Vagina (tissue), 2 donors: ENCODE measurements at regions not wholly inside any gene's neighbourhood (a gene's known extent, or its start where the extent isn't known, plus 50 kb on each side); places are given as distances from the start of the nearest gene placed in this dataset.

Experiments used
- DNase-seq, 2 donors: peaks; one replicate each; pipeline ENCODE4 v3.0.0-alpha.2; 2017; ENCODE audit errors: extremely low spot score in 2 of 2
- H3K27ac ChIP-seq: fragments of 200-600 bp; sonication (generic); one replicate; pipeline ENCODE4 v1.5.1; 2019
- H3K27me3 ChIP-seq: fragments of 200-600 bp; sonication (generic); one replicate; pipeline ENCODE4 v1.5.1; 2019
- H3K36me3 ChIP-seq, 2 donors: fragments of 200-600 bp; sonication (generic); one replicate each; pipeline ENCODE4 v1.5.1; 2017 to 2019
- H3K4me1 ChIP-seq: fragments of 200-600 bp; sonication (generic); one replicate; pipeline ENCODE4 v1.5.1; 2019
- H3K4me3 ChIP-seq, 2 donors: fragments of 200-600 bp; sonication (generic); 1 replicate in 1 of 2; 2 replicates in 1 of 2; pipeline ENCODE4 v1.5.1; 2016 to 2019
- H3K9me3 ChIP-seq: fragments of 200-600 bp; sonication (generic); one replicate; pipeline ENCODE4 v1.5.1; 2019
- POLR2A ChIP-seq, 2 donors: fragments of 450-650 bp; IDR thresholded peaks; one replicate each; pipeline ENCODE4 v1.6.1; 2017; ENCODE audit warnings: antibody characterized with exemption in 2 of 2, mild to moderate bottlenecking in 2 of 2, moderate library complexity in 2 of 2
- POLR2AphosphoS5 ChIP-seq, 2 donors: sonication (generic); formaldehyde crosslinking; IDR thresholded peaks; one replicate each; pipeline ENCODE4 v1.9.0; 2017; ENCODE audit warnings: antibody characterized with exemption in 2 of 2, mild to moderate bottlenecking in 2 of 2, low read depth in 1 of 2; ENCODE audit not compliant: insufficient read depth in 1 of 2
- intact Hi-C: fragments of 100-400 bp; cut with DNase I; formaldehyde crosslinking; loops from one replicate; pipeline ENCODE4 v1.15.1; 2023
- TF ChIP-seq, protein P1 (sequence below), 3 experiments: fragments of 450-650 bp in 2 of 3; fragments of 200-600 bp in 1 of 3; sonication (generic) in 1 of 3; IDR thresholded peaks; one replicate each; pipeline ENCODE4 v1.5.1; 2017 to 2019; ENCODE audit warnings: antibody characterized with exemption in 3 of 3, mild to moderate bottlenecking in 2 of 3, moderate library complexity in 2 of 3

DNA sequence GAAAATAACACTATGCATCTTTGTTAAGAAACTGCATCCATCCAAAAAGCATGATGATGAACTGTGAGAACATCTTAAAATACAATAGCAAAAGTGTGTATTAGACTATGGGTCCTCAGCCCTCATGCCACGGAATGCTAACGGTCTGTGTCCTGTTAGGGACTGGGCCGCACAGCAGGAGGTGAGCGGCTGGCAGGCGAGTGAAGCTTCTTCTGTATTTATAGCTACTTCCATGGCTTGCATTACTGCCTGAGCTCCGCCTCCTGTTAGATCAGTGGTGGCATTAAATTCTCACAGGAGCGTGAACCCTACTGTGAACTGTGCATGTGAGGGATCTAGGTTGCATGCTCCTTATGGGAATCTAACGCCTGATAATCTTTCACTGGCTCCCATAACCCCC is 129.8 kb downstream of the NXNL2 start:
- no peaks in the 10 kb centered on the region for H3K36me3 ChIP-seq
- intact Hi-C loops = no loop called here
- no peak for TF ChIP-seq POLR2A (IDR thresholded peaks at IDR 0.05)
- TF ChIP-seq POLR2AphosphoS5 (IDR thresholded peaks at IDR 0.05; ENCODE audit: insufficient read depth in 1 of 2, low read depth in 1 of 2) = no peak
- TF ChIP-seq, protein P1, sequence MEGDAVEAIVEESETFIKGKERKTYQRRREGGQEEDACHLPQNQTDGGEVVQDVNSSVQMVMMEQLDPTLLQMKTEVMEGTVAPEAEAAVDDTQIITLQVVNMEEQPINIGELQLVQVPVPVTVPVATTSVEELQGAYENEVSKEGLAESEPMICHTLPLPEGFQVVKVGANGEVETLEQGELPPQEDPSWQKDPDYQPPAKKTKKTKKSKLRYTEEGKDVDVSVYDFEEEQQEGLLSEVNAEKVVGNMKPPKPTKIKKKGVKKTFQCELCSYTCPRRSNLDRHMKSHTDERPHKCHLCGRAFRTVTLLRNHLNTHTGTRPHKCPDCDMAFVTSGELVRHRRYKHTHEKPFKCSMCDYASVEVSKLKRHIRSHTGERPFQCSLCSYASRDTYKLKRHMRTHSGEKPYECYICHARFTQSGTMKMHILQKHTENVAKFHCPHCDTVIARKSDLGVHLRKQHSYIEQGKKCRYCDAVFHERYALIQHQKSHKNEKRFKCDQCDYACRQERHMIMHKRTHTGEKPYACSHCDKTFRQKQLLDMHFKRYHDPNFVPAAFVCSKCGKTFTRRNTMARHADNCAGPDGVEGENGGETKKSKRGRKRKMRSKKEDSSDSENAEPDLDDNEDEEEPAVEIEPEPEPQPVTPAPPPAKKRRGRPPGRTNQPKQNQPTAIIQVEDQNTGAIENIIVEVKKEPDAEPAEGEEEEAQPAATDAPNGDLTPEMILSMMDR (IDR thresholded peaks at IDR 0.05) = no peak
- no peaks in the 10 kb centered on the region for H3K9me3 ChIP-seq
- no peak overlapping the region for H3K27ac ChIP-seq
- no peaks in the 10 kb centered on the region for H3K27me3 ChIP-seq
- H3K4me3 ChIP-seq = no peak overlapping the region
- DNase-seq = no peak
- no peaks in the 10 kb centered on the region for H3K4me1 ChIP-seq

DNA sequence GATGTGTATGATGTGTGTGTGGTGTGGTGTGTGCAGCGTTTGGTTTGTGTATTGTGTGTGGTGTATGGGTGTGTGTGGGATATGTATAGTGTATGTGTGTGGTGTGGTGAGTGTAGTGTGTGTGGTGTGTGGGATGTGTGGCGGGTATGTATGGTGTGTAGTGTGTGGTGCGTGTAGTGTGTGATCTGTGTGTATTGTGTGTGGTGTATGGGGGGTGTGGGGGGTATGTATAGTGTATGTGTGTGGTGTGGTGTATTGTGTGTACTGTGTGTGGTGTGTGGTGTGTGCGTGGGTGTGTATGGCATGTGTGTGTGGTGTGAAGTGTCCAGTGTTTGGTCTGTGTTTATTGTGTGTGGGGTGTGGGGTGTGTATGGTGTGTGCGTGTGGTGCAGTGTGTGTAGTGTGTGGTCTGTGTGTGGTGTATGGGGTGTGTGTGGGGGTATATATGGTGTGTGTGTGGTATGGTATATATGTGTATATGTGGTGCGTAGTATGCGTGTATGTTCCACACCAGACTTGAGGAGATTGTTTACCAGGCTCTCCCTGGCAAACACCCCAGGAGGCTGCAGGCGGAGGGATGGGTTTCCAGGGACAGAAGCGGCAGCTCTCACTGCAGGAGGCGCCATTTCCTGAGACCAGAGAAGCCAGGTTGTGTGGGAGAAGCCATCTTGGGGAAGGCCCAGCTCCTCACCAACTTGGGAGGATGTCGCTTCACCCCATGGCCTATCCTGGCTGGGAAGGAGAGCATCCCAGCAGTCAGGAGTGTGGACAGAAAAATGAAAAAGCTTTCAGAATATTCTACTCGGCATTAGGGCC is 138.1 kb downstream of the NXNL2 start:
- intact Hi-C loops = loop anchor here (5.0 kb wide), 1 partner anchor 841 kb away; no protein-coding TSS in a partner anchor
- no peak for DNase-seq

DNA sequence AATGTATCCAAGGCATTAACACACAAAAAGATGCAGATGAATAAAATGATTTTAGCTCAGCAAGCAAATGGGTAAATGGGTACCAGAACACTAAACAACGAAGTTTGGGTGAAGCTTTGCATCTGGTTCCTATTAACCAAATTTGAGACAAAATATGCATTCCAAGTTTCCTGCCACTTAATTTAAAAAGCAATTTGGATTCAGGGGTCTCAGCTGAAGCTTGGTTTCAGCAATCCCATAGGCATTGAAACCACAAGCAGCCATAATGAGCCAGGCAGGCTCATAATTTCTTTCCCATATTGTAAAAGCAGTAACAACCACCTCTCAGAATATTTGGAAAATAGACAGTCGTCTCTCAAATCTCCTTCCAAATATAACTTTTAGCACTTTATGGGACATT is 138.9 kb downstream of the NXNL2 start:
- Histone ChIP-seq H3K4me1 (no peaks in the 10 kb centered on the region), H3K36me3 (no peaks in the 10 kb centered on the region), H3K4me3 (no peak overlapping the region), H3K27ac (no peak overlapping the region), H3K9me3 (no peaks in the 10 kb centered on the region), H3K27me3 (no peaks in the 10 kb centered on the region)
- intact Hi-C loops = loop anchor here (5.0 kb wide), 1 partner anchor 842 kb away; no protein-coding TSS in a partner anchor
- TF ChIP-seq, protein P1 (IDR thresholded peaks at IDR 0.05) = no peak
- TF ChIP-seq POLR2A (IDR thresholded peaks at IDR 0.05) (no peak), POLR2AphosphoS5 (IDR thresholded peaks at IDR 0.05; ENCODE audit: insufficient read depth in 1 of 2, low read depth in 1 of 2) (no peak)
- no peak for DNase-seq

More for the DNA sequence above, 138.1 kb downstream of the NXNL2 start:
- Histone ChIP-seq H3K4me3 (no peak overlapping the region), H3K9me3 (no peaks in the 10 kb centered on the region), H3K27ac (no peak overlapping the region), H3K4me1 (no peaks in the 10 kb centered on the region), H3K36me3 (no peaks in the 10 kb centered on the region), H3K27me3 (no peaks in the 10 kb centered on the region)
- TF ChIP-seq, protein P1 (IDR thresholded peaks at IDR 0.05) = no peak
- TF ChIP-seq POLR2A (IDR thresholded peaks at IDR 0.05) = no peak
- no peak for TF ChIP-seq POLR2AphosphoS5 (IDR thresholded peaks at IDR 0.05; ENCODE audit: insufficient read depth in 1 of 2, low read depth in 1 of 2)

DNA sequence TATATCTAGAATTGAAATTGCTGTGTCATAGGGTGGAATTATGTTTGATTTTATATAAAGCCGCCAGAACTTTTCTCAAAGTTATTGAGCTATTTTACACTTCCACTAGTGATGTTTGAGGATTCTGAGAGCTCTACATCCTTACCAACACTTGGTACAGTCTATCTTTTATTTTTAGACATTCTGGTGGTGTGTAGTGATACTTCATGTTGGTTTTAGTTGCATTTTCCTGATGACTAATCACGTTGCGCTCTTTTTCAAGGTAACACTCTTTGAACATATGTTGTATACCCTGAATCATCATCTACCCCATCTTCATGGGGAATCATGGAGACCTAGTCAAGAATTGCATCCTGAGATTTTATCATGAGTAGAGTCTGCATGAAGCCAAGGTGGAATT is 141.7 kb downstream of the NXNL2 start:
- H3K4me3 ChIP-seq = no peak overlapping the region
- TF ChIP-seq POLR2AphosphoS5 (IDR thresholded peaks at IDR 0.05; ENCODE audit: insufficient read depth in 1 of 2, low read depth in 1 of 2) (no peak), POLR2A (IDR thresholded peaks at IDR 0.05) (no peak)
- TF ChIP-seq, protein P1 (IDR thresholded peaks at IDR 0.05) = no peak
- intact Hi-C loops = no loop called here
- no peak for DNase-seq
- H3K9me3 ChIP-seq = no peaks in the 10 kb centered on the region
- H3K27ac ChIP-seq = no peak overlapping the region
- H3K4me1 ChIP-seq = no peaks in the 10 kb centered on the region
- H3K27me3 ChIP-seq = no peaks in the 10 kb centered on the region
- no peaks in the 10 kb centered on the region for H3K36me3 ChIP-seq

DNA sequence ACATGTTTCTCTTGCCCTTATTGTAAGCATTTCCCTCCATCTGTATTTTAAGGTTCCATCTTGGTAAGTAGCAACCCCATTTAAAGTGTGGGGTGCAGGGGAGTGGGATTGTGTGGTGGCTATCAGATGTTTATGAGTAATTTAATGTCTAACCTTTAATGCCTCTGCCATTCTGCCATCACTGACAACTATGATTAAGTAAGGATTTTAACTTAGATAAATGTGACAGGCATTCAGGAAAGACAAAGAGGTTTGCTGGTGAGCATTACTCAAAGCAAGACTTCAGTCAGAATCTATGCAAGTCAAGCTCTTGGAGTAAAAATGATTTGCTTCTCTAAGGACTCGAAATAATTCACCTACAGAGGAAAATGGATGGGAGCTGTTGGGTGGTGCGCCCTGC is 143.0 kb downstream of the NXNL2 start:
- Histone ChIP-seq H3K36me3 (no peaks in the 10 kb centered on the region), H3K9me3 (no peaks in the 10 kb centered on the region), H3K27me3 (no peaks in the 10 kb centered on the region), H3K4me1 (no peaks in the 10 kb centered on the region), H3K27ac (no peak overlapping the region), H3K4me3 (no peak overlapping the region)
- TF ChIP-seq POLR2AphosphoS5 (IDR thresholded peaks at IDR 0.05; ENCODE audit: insufficient read depth in 1 of 2, low read depth in 1 of 2) (no peak), POLR2A (IDR thresholded peaks at IDR 0.05) (no peak)
- TF ChIP-seq, protein P1 (IDR thresholded peaks at IDR 0.05) = no peak
- no peak for DNase-seq
- intact Hi-C loops = no loop called here
